HG03439 (cell line): ENCODE measurements at regions not wholly inside any gene's neighbourhood (a gene's known extent, or its start where the extent isn't known, plus 50 kb on each side); places are given as distances from the start of the nearest gene placed in this dataset.

ENCODE experiments used
- ATAC-seq: cut with Tn5 transposase; IDR thresholded peaks from one replicate; pipeline ENCODE4 v1.9.1; 2021; ENCODE audit warnings: mild to moderate bottlenecking, moderate library complexity; ENCODE audit not compliant: unreplicated experiment

GRCh38 chr15:94021621-94022320 is 209.6 kb upstream of the MCTP2 start:
- no peak for ATAC-seq

- ATAC-seq: no peak
Measured at GRCh38 chr15:94019062-94019461, 212.3 kb upstream of the MCTP2 start.

- ATAC-seq: no peak
Measured at GRCh38 chr15:94015324-94015723, 216.0 kb upstream of the MCTP2 start.

GRCh38 chr15:94008104-94009074 is 223.0 kb upstream of the MCTP2 start:
- no peak for ATAC-seq

GRCh38 chr15:94004697-94005096 is 226.7 kb upstream of the MCTP2 start:
- ATAC-seq: no peak

- ATAC-seq: no peak
Measured at GRCh38 chr15:94002041-94002440, 229.3 kb upstream of the MCTP2 start.

- no peak for ATAC-seq
Measured at GRCh38 chr15:94001255-94001801, 230.0 kb upstream of the MCTP2 start.

- ATAC-seq: no peak
Measured at GRCh38 chr15:94000606-94001005, 230.8 kb upstream of the MCTP2 start.

GRCh38 chr15:93997071-93997658 is 234.2 kb upstream of the MCTP2 start:
- ATAC-seq: no peak

- ATAC-seq: no peak
Measured at GRCh38 chr15:93989440-93989998, 241.8 kb upstream of the MCTP2 start.

- ATAC-seq: no peak
Measured at GRCh38 chr15:93987068-93987467, 244.3 kb upstream of the MCTP2 start.

- no peak for ATAC-seq
Measured at GRCh38 chr15:93986400-93986984, 244.9 kb upstream of the MCTP2 start.

GRCh38 chr15:93985925-93986324 is 245.4 kb upstream of the MCTP2 start:
- no peak for ATAC-seq

- no peak for ATAC-seq
Measured at GRCh38 chr15:93985176-93985575, 246.2 kb upstream of the MCTP2 start.

GRCh38 chr15:93983526-93983925 is 247.8 kb upstream of the MCTP2 start:
- ATAC-seq: no peak

GRCh38 chr15:93982226-93982727 is 249.1 kb upstream of the MCTP2 start:
- ATAC-seq: no peak

GRCh38 chr15:93981706-93982105 is 249.7 kb upstream of the MCTP2 start:
- ATAC-seq: no peak

GRCh38 chr15:93980261-93980911 is 251.0 kb upstream of the MCTP2 start:
- no peak for ATAC-seq

GRCh38 chr15:93974804-93975481 is 256.4 kb upstream of the MCTP2 start:
- ATAC-seq: no peak
